Prostate gland (tissue), 2 donors: ENCODE measurements at regions not wholly inside any gene's neighbourhood (a gene's known extent, or its start where the extent isn't known, plus 50 kb on each side); places are given as distances from the start of the nearest gene placed in this dataset.

ENCODE experiments used
- DNase-seq: peaks from one replicate; pipeline ENCODE4 v3.0.0-alpha.2; 2019; ENCODE audit warnings: low spot score
- H3K27ac ChIP-seq, 2 donors: fragments of 200-600 bp; sonication (generic); 2 replicates each; pipeline ENCODE4 v1.5.1; 2017 to 2019
- H3K27me3 ChIP-seq: fragments of 200-600 bp; sonication (generic); replicated peaks from 2 replicates; pipeline ENCODE4 v1.5.1; 2019; ENCODE audit not compliant: insufficient read depth
- H3K36me3 ChIP-seq, 2 donors: fragments of 200-600 bp; sonication (generic); 1 replicate in 1 of 2; 2 replicates in 1 of 2; pipeline versions ENCODE4 v1.5.1 to v1.8.1; 2017 to 2019
- H3K4me1 ChIP-seq: fragments of 200-600 bp; sonication (generic); replicated peaks from 2 replicates; pipeline ENCODE4 v1.5.1; 2019
- H3K4me3 ChIP-seq, 2 donors: fragments of 200-600 bp; sonication (generic); 2 replicates each; pipeline ENCODE4 v1.5.1; 2017 to 2019
- H3K9me3 ChIP-seq: fragments of 200-600 bp; sonication (generic); 2 replicates; pipeline ENCODE4 v1.5.1; 2017
- CTCF ChIP-seq, 4 experiments: fragments of 200-600 bp in 2 of 4; fragments of 450-650 bp in 2 of 4; sonication (generic) in 2 of 4; IDR thresholded peaks; 1 replicate in 3 of 4; 2 replicates in 1 of 4; pipeline ENCODE4 v1.5.1; 2016 to 2019; ENCODE audit warnings: antibody characterized with exemption in 4 of 4, mild to moderate bottlenecking in 2 of 4, moderate library complexity in 2 of 4
- POLR2A ChIP-seq: fragments of 450-650 bp; IDR thresholded peaks from one replicate; pipeline ENCODE4 v1.6.1; 2016; ENCODE audit warnings: antibody characterized with exemption, mild to moderate bottlenecking
- POLR2AphosphoS5 ChIP-seq: sonication (generic); formaldehyde crosslinking; IDR thresholded peaks from one replicate; pipeline ENCODE4 v1.6.1; 2017; ENCODE audit warnings: antibody characterized with exemption
- WGBS: methylation state at CpG from one replicate; pipeline ENCODE4 v1.1.5; 2018; 5-methylcytosine and 5-hydroxymethylcytosine counted together
- intact Hi-C: fragments of 100-400 bp; cut with DNase I; formaldehyde crosslinking; loops from one replicate; pipeline ENCODE4 v1.14.2; 2022

- intact Hi-C loops: no loop called here
- no peak overlapping the region for H3K4me3 ChIP-seq
- H3K27ac ChIP-seq: no peak overlapping the region
- no peaks in the 10 kb centered on the region for H3K9me3 ChIP-seq
- TF ChIP-seq POLR2AphosphoS5 (no peak), POLR2A (no peak), CTCF (IDR thresholded peaks at IDR 0.05) (no peak)
- H3K36me3 ChIP-seq: no peaks in the 10 kb centered on the region
- no peaks in the 10 kb centered on the region for H3K4me1 ChIP-seq
- 81% methylated on average over 3 of the region's 3 CpGs for WGBS
- H3K27me3 ChIP-seq: no peaks in the 10 kb centered on the region
- no peak for DNase-seq
Measured at GRCh38 chr13:105565136-105565727, 970.2 kb downstream of the EFNB2 start.

GRCh38 chr13:105552078-105552477, 983.4 kb downstream of the EFNB2 start:
- H3K27ac ChIP-seq: no peak overlapping the region
- H3K4me1 ChIP-seq: no peaks in the 10 kb centered on the region
- TF ChIP-seq CTCF (IDR thresholded peaks at IDR 0.05) (no peak), POLR2A (no peak), POLR2AphosphoS5 (no peak)
- no peak overlapping the region for H3K4me3 ChIP-seq
- H3K9me3 ChIP-seq: no peaks in the 10 kb centered on the region
- 65% methylated on average over 12 of the region's 12 CpGs for WGBS
- intact Hi-C loops: no loop called here
- H3K36me3 ChIP-seq: no peaks in the 10 kb centered on the region
- H3K27me3 ChIP-seq: no peaks in the 10 kb centered on the region
- DNase-seq: no peak

GRCh38 chr13:105547851-105548250, 987.6 kb downstream of the EFNB2 start:
- intact Hi-C loops: no loop called here
- Histone ChIP-seq H3K4me1 (no peaks in the 10 kb centered on the region), H3K27ac (no peak overlapping the region), H3K9me3 (no peaks in the 10 kb centered on the region), H3K36me3 (no peaks in the 10 kb centered on the region), H3K27me3 (no peaks in the 10 kb centered on the region), H3K4me3 (no peak overlapping the region)
- 98% methylated on average over 3 of the region's 3 CpGs for WGBS
- no peak for DNase-seq
- no peak for TF ChIP-seq POLR2AphosphoS5
- TF ChIP-seq POLR2A: no peak
- no peak for TF ChIP-seq CTCF (IDR thresholded peaks at IDR 0.05)

GRCh38 chr13:105545811-105546210, 989.7 kb downstream of the EFNB2 start:
- 58% methylated on average over 5 of the region's 5 CpGs for WGBS
- no peaks in the 10 kb centered on the region for H3K4me1 ChIP-seq
- H3K36me3 ChIP-seq: no peaks in the 10 kb centered on the region
- H3K4me3 ChIP-seq: no peak overlapping the region
- no peak for DNase-seq
- intact Hi-C loops: no loop called here
- no peaks in the 10 kb centered on the region for H3K9me3 ChIP-seq
- no peak for TF ChIP-seq POLR2AphosphoS5
- TF ChIP-seq POLR2A: no peak
- no peak for TF ChIP-seq CTCF (IDR thresholded peaks at IDR 0.05)
- H3K27me3 ChIP-seq: no peaks in the 10 kb centered on the region
- no peak overlapping the region for H3K27ac ChIP-seq

- H3K27me3 ChIP-seq: no peaks in the 10 kb centered on the region
- TF ChIP-seq POLR2AphosphoS5 (no peak), CTCF (IDR thresholded peaks at IDR 0.05) (no peak), POLR2A (no peak)
- WGBS: 79% methylated on average over 2 of the region's 2 CpGs
- no peak overlapping the region for H3K27ac ChIP-seq
- H3K36me3 ChIP-seq: no peaks in the 10 kb centered on the region
- no peak for DNase-seq
- H3K4me1 ChIP-seq: no peaks in the 10 kb centered on the region
- H3K4me3 ChIP-seq: no peak overlapping the region
- H3K9me3 ChIP-seq: no peaks in the 10 kb centered on the region
- intact Hi-C loops: no loop called here
Measured at GRCh38 chr13:105543742-105544141, 991.7 kb downstream of the EFNB2 start.
